GM12873 (cell line): ENCODE measurements at regions not wholly inside any gene's neighbourhood (a gene's known extent, or its start where the extent isn't known, plus 50 kb on each side); places are given as distances from the start of the nearest gene placed in this dataset.

Source experiments
- TF ChIP-seq, protein P1 (sequence below): IDR thresholded peaks from 2 replicates; pipeline ENCODE4 v1.5.1; 2012; ENCODE audit warnings: low read depth, mild to moderate bottlenecking, moderate library complexity, low read length, control low read depth; ENCODE audit not compliant: insufficient read depth; ENCODE audit errors: missing control alignments

DNA sequence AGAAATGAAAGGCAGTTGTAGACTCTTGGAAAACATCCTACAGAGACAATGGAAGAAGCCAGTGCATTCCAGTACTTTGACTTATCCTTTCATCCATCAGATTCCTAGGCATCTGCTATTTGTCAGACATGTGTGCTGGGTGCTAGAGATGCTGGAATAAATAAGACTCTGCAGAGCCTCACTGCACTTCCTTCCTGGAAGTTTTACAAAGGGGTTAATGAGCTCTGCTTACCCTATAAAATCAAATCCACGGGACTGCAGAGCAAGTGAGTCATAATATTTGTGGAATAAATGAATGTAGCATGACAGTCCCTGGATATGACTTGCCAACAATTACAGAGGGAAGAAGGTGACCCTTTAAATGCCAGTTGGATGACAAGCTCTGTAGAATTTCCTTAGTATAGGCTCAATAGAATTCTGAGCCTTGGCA is 52.7 kb upstream of the NPAS2 start:
- TF ChIP-seq, protein P1, sequence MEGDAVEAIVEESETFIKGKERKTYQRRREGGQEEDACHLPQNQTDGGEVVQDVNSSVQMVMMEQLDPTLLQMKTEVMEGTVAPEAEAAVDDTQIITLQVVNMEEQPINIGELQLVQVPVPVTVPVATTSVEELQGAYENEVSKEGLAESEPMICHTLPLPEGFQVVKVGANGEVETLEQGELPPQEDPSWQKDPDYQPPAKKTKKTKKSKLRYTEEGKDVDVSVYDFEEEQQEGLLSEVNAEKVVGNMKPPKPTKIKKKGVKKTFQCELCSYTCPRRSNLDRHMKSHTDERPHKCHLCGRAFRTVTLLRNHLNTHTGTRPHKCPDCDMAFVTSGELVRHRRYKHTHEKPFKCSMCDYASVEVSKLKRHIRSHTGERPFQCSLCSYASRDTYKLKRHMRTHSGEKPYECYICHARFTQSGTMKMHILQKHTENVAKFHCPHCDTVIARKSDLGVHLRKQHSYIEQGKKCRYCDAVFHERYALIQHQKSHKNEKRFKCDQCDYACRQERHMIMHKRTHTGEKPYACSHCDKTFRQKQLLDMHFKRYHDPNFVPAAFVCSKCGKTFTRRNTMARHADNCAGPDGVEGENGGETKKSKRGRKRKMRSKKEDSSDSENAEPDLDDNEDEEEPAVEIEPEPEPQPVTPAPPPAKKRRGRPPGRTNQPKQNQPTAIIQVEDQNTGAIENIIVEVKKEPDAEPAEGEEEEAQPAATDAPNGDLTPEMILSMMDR: no peak

DNA sequence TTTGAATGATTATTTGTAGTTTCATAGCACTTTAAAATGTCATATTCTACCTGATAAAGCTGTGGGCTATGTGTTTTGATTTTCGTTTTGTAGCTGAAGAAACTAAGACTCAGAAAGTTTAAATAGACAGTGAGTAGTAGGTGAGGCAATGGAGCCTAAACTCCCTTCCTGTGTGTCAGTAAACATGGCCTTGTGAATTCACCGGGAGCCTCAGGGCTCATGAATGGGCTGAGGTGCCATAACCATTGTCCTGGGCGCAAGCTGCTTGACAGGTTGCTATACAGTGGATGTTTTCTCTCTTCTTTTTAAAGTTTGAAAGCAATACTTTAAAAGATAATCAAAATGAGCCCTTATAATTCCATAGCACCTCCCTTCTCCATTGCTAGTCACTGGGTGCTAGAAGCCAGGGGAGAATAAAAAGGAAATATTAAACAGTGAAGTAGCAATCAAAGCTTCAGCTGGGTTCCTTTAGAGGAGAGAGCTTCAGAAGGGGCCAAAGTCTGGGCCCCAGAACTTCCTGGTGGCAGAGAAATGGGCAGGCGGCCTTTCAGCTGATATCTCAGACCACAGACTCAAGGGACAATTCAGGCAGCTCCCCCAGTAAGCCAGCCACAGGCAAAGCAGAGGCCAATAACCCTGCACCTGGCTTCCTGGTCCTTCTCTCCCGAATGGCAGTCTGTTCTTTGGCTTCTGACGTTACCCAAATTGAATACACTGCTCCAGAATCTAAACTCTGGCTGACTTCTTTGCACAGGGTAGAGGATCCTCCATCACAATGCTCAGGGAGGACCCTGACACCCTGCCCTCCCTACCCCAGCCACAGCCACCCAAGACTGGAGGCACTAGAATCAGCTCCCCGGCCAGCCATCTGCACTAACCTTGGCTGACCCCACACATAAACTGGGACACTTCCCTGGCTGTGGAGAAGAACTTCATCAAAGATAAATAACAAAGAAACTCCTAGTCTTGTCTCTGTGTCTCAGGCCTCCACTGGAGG is 51.8 kb upstream of the NPAS2 start:
- TF ChIP-seq, protein P1: no peak
